DMS153 treated with DMSO at 0.1 percent for 48 hours (cell line): ENCODE measurements at regions not wholly inside any gene's neighbourhood (a gene's known extent, or its start where the extent isn't known, plus 50 kb on each side); places are given as distances from the start of the nearest gene placed in this dataset.

ENCODE experiments used
- DNase-seq: peaks from one replicate; lab custom pipeline; 2025; ENCODE audit not compliant: unreplicated experiment; lab: John Stamatoyannopoulos, UW

DNA sequence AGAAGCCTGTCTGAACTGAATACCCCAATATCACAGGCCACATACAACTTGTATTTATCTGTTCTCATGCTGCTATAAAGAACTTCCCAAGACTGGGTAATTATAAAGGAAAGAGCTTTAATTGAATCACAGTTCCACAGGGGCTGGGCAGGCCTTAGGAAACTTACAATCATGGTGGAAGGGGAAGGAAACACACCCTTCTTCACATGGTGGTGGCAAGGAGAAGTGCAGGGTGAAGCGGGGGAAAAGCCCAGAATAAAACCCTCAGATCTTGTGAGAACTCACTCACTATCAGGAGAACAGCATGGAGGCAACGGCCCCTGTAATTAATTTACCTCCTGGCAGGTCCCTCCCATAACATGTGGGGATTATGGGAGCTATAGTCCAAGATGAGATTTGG lies 50.3 kb upstream of the FNDC1 start:
- DNase-seq: no peak

GRCh38 chr6:159117563-159117962 lies 51.6 kb upstream of the FNDC1 start:
- no peak for DNase-seq

DNA sequence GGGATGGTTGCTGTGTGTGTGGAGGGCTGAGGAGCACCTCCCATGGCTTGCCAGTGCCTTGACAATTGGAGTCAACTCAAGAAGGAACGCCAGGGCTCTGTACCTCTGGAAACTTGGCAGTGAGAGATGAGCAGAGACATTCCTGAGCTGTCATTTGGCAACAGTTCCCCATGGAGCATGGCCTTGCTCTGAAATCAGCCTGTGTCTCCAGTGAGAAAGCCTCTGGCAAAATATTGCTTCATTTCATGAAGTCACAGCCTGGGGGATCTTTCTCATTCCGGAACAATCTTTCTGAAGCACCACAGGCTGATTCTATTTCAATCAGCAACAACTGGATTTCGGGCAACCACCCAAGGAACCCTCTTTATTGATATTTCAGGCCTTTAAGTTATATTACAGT lies 52.2 kb upstream of the FNDC1 start:
- DNase-seq: no peak

GRCh38 chr6:159116343-159116742 lies 52.9 kb upstream of the FNDC1 start:
- DNase-seq: no peak

- no peak for DNase-seq
Observed at GRCh38 chr6:159114569-159114968, 54.6 kb upstream of the FNDC1 start.

DNA sequence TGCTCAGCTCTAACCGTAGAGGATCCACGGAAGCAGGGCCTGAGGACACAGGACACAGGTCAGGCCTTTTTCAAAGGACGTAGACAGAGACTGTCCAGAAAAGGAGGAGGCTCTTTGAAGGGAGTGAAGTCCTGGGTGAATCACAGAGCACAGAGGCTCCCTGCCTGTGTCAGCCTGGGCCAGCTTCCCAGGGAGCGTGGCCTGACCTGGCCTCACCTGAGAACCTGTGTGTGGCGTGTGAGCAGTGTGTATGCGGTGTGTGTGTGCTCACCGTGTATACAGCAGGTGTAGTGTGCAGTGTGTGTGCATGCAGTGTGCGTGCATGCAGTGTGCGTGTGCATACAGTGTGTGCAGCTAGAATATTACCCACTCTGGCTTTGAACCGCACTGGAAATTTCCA lies 56.0 kb upstream of the FNDC1 start:
- DNase-seq: no peak

- DNase-seq: no peak
Observed at GRCh38 chr6:159112714-159113113, 56.5 kb upstream of the FNDC1 start.

DNA sequence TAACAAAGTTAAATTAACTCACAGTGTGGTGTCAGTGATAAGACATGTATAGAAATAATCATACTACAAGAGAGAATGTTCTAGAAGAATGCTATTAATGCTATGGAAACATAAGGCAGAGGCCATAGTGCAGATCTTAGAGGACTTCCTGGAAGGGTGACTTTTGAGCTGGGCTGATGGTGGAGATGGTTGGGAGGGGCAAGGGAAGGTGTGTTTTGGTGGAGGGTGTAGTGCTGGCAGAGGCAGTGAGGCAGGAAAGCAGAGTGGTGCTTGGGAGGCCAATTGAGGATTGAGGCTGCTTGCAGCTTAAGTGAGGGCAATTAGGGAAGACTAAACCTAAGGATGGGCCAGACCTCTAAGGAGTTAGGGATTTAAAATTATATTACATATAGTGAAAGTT lies 58.5 kb upstream of the FNDC1 start:
- no peak for DNase-seq

- peak; percentile 21 for DNase-seq
Observed at GRCh38 chr6:159110013-159110412, 59.2 kb upstream of the FNDC1 start.

- no peak for DNase-seq
Observed at GRCh38 chr6:159109391-159109790, 59.8 kb upstream of the FNDC1 start.

- DNase-seq: no peak
Observed at GRCh38 chr6:159108426-159108985, 60.7 kb upstream of the FNDC1 start.

DNA sequence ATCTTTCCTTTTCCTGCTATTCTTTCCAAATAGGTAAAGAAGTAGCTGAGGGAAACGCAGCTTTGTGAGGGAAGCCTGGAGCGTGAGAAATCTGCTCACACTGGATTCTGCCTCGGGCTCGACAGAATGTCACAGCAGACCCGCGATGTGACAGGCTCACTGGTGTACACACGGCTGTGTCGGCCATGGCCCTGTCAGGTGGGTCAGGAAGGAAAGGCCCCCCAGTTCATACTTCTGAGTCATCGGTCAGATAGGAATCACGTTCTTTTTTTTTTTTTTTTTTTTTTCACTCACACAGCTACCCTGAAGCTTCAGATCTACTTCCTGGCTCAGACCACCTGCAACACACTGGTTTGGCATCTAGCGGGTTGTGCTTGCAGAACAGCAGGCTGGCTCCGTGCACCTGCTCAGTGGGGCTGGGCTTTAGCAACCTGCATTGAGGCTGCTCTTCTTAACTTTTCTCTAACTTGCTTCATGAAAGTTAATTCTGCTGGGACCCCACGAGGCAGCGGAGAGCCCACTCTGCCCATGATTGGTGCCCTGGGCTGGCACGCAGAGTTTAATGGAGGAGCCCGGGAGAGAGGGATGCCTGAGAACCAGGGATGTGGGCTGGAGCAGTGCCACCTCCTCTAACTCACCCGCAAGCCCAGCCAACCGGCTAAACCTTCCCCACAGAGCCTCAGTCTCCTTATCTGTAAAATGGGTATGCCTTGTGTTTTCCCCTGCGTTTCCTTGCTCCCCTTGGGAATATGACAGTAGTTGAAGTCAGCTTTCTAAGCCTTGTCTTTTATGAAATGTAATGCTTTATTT lies 61.5 kb upstream of the FNDC1 start:
- peak; percentile 19 for DNase-seq

GRCh38 chr6:159106627-159107241 lies 61.9 kb upstream of the TAGAP start:
- DNase-seq: peak; percentile 87

DNA sequence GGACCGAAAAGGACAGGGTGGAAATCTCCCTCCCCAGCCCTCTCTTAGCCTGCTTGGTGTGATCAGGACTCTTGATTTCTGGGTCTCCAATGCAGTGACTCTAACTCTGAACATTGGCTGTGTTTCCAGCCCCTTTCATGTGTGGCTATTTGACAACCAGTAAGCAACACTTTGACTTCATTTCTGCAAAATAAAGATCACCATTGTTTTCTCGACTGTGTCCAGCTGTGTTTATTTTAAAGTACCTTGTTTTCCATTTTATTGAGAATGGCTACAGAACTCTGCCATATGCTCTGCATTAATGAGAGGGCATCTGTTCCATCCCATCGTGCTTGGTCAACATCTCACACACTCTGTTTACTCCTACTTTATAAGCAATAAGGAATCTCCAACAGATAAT lies 60.9 kb upstream of the TAGAP start:
- no peak for DNase-seq

GRCh38 chr6:159104931-159105330 lies 60.1 kb upstream of the TAGAP start:
- peak; percentile 58 for DNase-seq

- peak; percentile 76 for DNase-seq
Observed at GRCh38 chr6:159104163-159104925, 59.6 kb upstream of the TAGAP start.

GRCh38 chr6:159103396-159104162 lies 58.8 kb upstream of the TAGAP start:
- DNase-seq: no peak

DNA sequence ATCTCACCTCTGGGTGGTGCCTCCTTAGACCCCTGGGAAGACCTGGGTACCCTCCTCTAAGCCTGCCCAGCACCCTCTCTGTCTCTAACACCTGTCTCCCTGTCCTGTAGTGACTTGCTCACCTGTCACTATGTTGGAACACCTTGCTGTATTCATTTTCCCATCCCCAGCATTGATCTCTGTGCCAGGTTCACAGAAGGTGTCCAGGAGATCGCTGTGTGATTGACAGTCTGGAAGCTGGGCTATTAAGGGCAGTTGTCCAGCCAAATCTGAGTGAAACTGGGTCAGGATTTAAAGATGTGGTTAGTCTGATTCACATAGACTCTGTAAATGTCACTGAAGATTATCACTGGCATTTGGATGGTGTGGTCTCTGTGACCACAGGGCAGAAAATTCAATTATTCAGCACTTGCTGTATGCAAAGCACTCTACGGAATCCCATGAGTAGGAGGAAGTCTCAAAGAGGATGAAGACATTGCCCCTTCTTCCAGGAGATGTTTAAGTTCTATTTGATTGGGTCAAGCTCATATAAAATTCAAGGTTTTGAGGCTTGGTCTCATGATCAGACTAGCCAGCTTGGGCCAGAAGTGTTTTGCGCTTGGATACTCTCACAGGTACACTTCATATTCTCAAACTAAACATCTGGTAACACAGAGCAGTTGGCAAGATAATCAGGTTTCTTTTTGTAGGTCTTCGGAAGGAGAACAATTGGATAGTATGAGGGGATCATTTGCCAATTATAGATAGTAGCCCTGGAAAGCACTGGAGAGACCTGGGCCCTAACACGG lies 57.8 kb upstream of the TAGAP start:
- DNase-seq: no peak

DNA sequence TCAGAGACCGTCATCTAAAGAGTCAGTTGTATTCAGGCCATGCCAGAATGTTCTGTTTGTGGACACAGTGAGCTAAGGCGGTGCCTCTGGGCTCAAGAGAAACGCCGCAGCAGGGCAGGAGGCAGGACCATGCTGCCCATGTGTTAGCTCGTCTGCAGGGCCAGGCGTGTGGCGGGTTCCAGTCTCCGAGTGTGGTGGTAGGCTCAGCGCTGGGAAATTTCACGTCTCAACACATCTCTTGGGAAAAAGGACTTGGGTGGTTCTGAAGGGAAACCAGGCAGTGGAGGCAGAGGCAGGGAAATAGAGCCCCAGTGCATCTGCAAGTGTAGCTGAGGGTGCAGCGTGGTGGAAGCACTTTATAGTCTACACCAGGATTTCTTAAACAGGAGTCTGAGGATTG lies 56.9 kb upstream of the TAGAP start:
- DNase-seq: peak; percentile 5
